HepG2 (cell line): ENCODE measurements at regions not wholly inside any gene's neighbourhood (a gene's known extent, or its start where the extent isn't known, plus 50 kb on each side); places are given as distances from the start of the nearest gene placed in this dataset.

Experiments
- ATAC-seq: fragments of 200-7000 bp; cut with Tn5 transposase; 3 replicates; pipeline ENCODE4 v1.9.1; 2020; ENCODE audit warnings: mild to moderate bottlenecking, moderate library complexity
- BruUV-seq: library from RNA; stranded (reverse); fragments of 400-500 nt; replicated peaks from 2 replicates; lab custom pipeline; 2021; lab: Mats Ljungman, UMichigan
- CTCF ChIA-PET: fragments of 300-600 bp; formaldehyde crosslinking; extraction: SDS; loops from one replicate; lab custom pipeline; 2021; ENCODE audit warnings: low total read pairs, inconsistent platforms, low intra/inter-chr PET ratio; lab: Yijun Ruan, JAX
- POLR2A ChIA-PET: fragments of 350-600 bp; sonication (Branson Sonifier 250); formaldehyde crosslinking; loops from one replicate; lab custom pipeline; 2020; ENCODE audit warnings: antibody characterized with exemption, inconsistent platforms; lab: Yijun Ruan, JAX
- DNase-seq: peaks from one replicate; pipeline ENCODE4 v3.0.0-alpha.2; 2015; ENCODE audit warnings: low spot score
- FAIRE-seq: peaks from 3 replicates; lab custom pipeline; 2011; peaks lifted over from hg19 to GRCh38; lab: Jason Lieb, UNC
- H2AFZ ChIP-seq: one replicate; pipeline ENCODE4 v1.6.1; 2011; ENCODE audit warnings: low read length, inconsistent platforms
- H3K27ac ChIP-seq: fragments of 300-600 bp; 3 replicates; pipeline ENCODE4 v1.8.0; 2011; ENCODE audit warnings: mixed run types, mild to moderate bottlenecking, mixed read lengths, low read length, inconsistent platforms; ENCODE audit not compliant: insufficient read depth; ENCODE audit errors: extremely low read length
- H3K27me3 ChIP-seq, 2 experiments: fragments of 200-600 bp in 1 of 2; 2 replicates in 1 of 2; 3 replicates in 1 of 2; pipeline versions ENCODE4 v1.6.0 to v1.8.0; 2011; ENCODE audit warnings: low read length in 2 of 2, mild to moderate bottlenecking in 2 of 2, moderate library complexity in 2 of 2, inconsistent platforms in 1 of 2; ENCODE audit not compliant: insufficient read depth in 2 of 2, control insufficient read depth in 1 of 2
- H3K36me3 ChIP-seq, 2 experiments: fragments of 200-600 bp in 1 of 2; replicated peaks in 1 of 2; 2 replicates in 1 of 2; 3 replicates in 1 of 2; pipeline versions ENCODE4 v1.5.1 to v1.8.0; 2011; ENCODE audit warnings: low read length in 2 of 2, inconsistent platforms in 1 of 2; ENCODE audit not compliant: insufficient read depth in 2 of 2, control insufficient read depth in 1 of 2
- H3K4me1 ChIP-seq: 2 replicates; pipeline ENCODE4 v1.5.1; 2012; ENCODE audit warnings: low read length, inconsistent platforms; ENCODE audit not compliant: insufficient read depth
- H3K4me2 ChIP-seq: 2 replicates; pipeline ENCODE4 v1.6.0; 2011; ENCODE audit warnings: low read depth, low read length, inconsistent platforms
- H3K4me3 ChIP-seq, 3 experiments: fragments of 200-600 bp in 1 of 3; sonication (generic), shearing (Covaris generic) in 1 of 3; replicated peaks in 1 of 3; 2 replicates each; pipeline ENCODE4 v1.5.1; 2011 to 2016; ENCODE audit warnings: low read length in 3 of 3, inconsistent platforms in 2 of 3, low read depth in 2 of 3, mild to moderate bottlenecking in 2 of 3, control low read depth in 1 of 3, mixed read lengths in 1 of 3; ENCODE audit not compliant: insufficient read depth in 1 of 3
- H3K79me2 ChIP-seq: one replicate; pipeline ENCODE4 v1.6.1; 2011; ENCODE audit warnings: low read length, inconsistent platforms; ENCODE audit not compliant: insufficient read depth
- H3K9ac ChIP-seq: 2 replicates; pipeline ENCODE4 v1.6.0; 2011; ENCODE audit warnings: mild to moderate bottlenecking, low read depth, low read length, inconsistent platforms; ENCODE audit not compliant: insufficient read depth
- H3K9me3 ChIP-seq: 2 replicates; pipeline ENCODE4 v1.5.1; 2012; ENCODE audit warnings: mild to moderate bottlenecking, low read length
- H4K20me1 ChIP-seq: 2 replicates; pipeline ENCODE4 v1.6.0; 2011; ENCODE audit warnings: inconsistent platforms, mild to moderate bottlenecking, low read length, moderate library complexity; ENCODE audit not compliant: insufficient read depth
- ARNT2 ChIP-seq: sonication (generic); formaldehyde crosslinking; IDR thresholded peaks from 2 replicates; pipeline ENCODE4 v1.8.0; 2022; ENCODE audit warnings: mild to moderate bottlenecking, low read depth, missing genetic modification reagents, moderate library complexity
- ATF7-NPFF ChIP-seq: sonication (generic); formaldehyde crosslinking; IDR thresholded peaks from 2 replicates; pipeline ENCODE4 v1.8.1; 2023; ENCODE audit warnings: mild to moderate bottlenecking, low read depth, missing genetic modification reagents, moderate library complexity
- KLF16 ChIP-seq, 2 experiments: sonication (generic) in 1 of 2; formaldehyde crosslinking in 1 of 2; IDR thresholded peaks; 2 replicates each; pipeline versions ENCODE4 v1.6.1 to v1.8.0; 2016 to 2023; ENCODE audit warnings: missing genetic modification reagents in 2 of 2, missing compliant biosample characterization in 1 of 2
- MED13 ChIP-seq: sonication (generic); formaldehyde crosslinking; IDR thresholded peaks from 2 replicates; pipeline ENCODE4 v1.5.0; 2020; ENCODE audit warnings: missing genetic modification reagents
- RCOR2 ChIP-seq: IDR thresholded peaks from 2 replicates; pipeline ENCODE4 v1.6.1; 2016; ENCODE audit warnings: missing biosample characterization, missing genetic modification reagents
- REPIN1 ChIP-seq: sonication (generic); formaldehyde crosslinking; IDR thresholded peaks from 2 replicates; pipeline ENCODE4 v1.8.0; 2022; ENCODE audit warnings: missing genetic modification reagents, low read depth, mild to moderate bottlenecking, borderline replicate concordance
- SMAD3 ChIP-seq: sonication (generic); formaldehyde crosslinking; IDR thresholded peaks from 2 replicates; pipeline ENCODE4 v1.4.0; 2020; ENCODE audit warnings: missing genetic modification reagents
- SP140L ChIP-seq: sonication (generic); formaldehyde crosslinking; IDR thresholded peaks from 2 replicates; pipeline ENCODE4 v1.4.0; 2020; ENCODE audit warnings: missing genetic modification reagents, borderline replicate concordance
- SP2 ChIP-seq: sonication (generic); formaldehyde crosslinking; IDR thresholded peaks from 2 replicates; pipeline ENCODE4 v1.5.1; 2020; ENCODE audit warnings: mild to moderate bottlenecking, missing genetic modification reagents
- ZFP36L1 ChIP-seq: sonication (generic); formaldehyde crosslinking; IDR thresholded peaks from 2 replicates; pipeline ENCODE4 v1.8.0; 2022; ENCODE audit warnings: mild to moderate bottlenecking, missing genetic modification reagents, moderate library complexity
- ZNF547 ChIP-seq: sonication (generic); formaldehyde crosslinking; IDR thresholded peaks from 2 replicates; pipeline ENCODE4 v1.5.1; 2020; ENCODE audit warnings: mild to moderate bottlenecking, missing genetic modification reagents
- ZNF607 ChIP-seq: sonication (generic); formaldehyde crosslinking; IDR thresholded peaks from 2 replicates; pipeline ENCODE4 v1.5.1; 2020; ENCODE audit warnings: missing genetic modification reagents, mild to moderate bottlenecking, borderline replicate concordance
- ZNF7 ChIP-seq: IDR thresholded peaks from 2 replicates; pipeline ENCODE4 v1.6.1; 2016; ENCODE audit warnings: missing biosample characterization, missing genetic modification reagents
- ZNF720 ChIP-seq: sonication (generic); formaldehyde crosslinking; IDR thresholded peaks from 2 replicates; pipeline ENCODE4 v1.4.0; 2020; ENCODE audit warnings: missing genetic modification reagents
- WGBS: methylation state at CpG from one replicate; pipeline ENCODE4 v1.1.6; 2017; ENCODE audit warnings: low lambda C conversion rate; 5-methylcytosine and 5-hydroxymethylcytosine counted together
- in situ Hi-C: cut with HindIII; loops from 2 replicates; pipeline ENCODE4 v1.10.0; 2017; ENCODE audit warnings: low pct_unique_long_range_greater_than_20kb; ENCODE audit not compliant: extremely low pct_ligation_motif_present
- intact Hi-C: fragments of 100-400 bp; cut with micrococcal nuclease; formaldehyde crosslinking; loops from one replicate; pipeline ENCODE4 v1.10.0; 2022; ENCODE audit not compliant: unreplicated experiment
- TF ChIP-seq, protein P1 (sequence below): IDR thresholded peaks from 2 replicates; pipeline ENCODE4 v1.6.1; 2018; ENCODE audit warnings: missing genetic modification reagents
- TF ChIP-seq, protein P2 (sequence below): IDR thresholded peaks from 2 replicates; pipeline ENCODE4 v1.6.1; 2016; ENCODE audit warnings: low read depth, borderline replicate concordance
- TF ChIP-seq, protein P3 (sequence below): IDR thresholded peaks from 2 replicates; pipeline ENCODE4 v1.6.1; 2016; ENCODE audit warnings: missing compliant biosample characterization, missing genetic modification reagents, borderline replicate concordance
- TF ChIP-seq, protein P4 (sequence below): sonication (generic); formaldehyde crosslinking; IDR thresholded peaks from 2 replicates; pipeline ENCODE4 v1.8.0; 2022; ENCODE audit warnings: missing genetic modification reagents, low read depth, mild to moderate bottlenecking, borderline replicate concordance

DNA sequence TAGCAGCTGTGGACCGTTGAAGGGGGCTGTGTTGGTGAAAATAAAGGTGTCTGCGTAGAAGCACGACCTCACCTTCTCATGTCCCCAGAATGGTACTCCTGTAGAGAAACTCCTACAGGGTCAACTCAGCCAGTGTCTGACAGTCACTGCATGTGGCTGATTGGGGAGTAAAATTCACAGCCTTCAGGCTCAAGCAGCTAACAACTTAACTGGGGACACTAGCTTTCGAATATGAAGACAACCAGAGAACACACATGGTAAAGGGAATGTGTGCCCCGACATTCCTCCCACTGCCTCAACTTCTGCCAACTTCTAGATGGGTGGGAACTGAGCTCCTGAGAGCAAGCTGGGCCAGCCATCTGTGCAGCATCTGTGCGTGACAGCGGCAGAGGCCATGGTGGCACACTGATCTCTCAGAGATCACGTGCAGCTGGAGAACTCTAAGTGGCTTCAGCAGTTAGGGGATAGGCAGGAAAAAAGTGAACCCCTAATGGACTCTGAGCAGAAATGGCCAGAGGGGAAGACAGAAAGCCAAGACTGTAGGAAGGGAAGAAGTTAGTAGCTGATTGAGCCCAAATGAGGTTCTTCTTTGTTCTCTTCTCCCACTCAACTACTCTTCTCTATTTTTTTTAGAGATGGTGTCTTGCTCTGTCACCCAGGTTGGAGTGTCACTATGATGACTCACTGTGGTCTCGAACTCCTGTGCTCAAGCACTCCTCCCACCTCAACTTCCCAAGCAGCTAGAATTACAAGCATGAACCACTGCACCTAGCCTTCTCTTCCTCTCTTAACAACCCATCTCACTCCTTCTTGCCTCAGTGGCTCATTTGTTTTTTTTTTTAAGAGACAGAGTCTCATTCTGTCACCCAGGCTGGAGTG, 280.8 kb downstream of the ZEB1 start:
- Histone ChIP-seq H3K4me2 (no peak overlapping the region), H4K20me1 (no peaks in the 10 kb centered on the region), H3K36me3 (no peaks in the 10 kb centered on the region), H3K4me1 (no peaks in the 10 kb centered on the region), H3K27ac (no peak overlapping the region), H3K9me3 (no peaks in the 10 kb centered on the region), H3K79me2 (no peaks in the 10 kb centered on the region), H3K27me3 (peaks cover 4 to 13% of the 10 kb centered on the region in 2 experiments; a peak in 3 of 5 replicates), H3K4me3 (no peak overlapping the region), H3K9ac (no peak overlapping the region), H2AFZ (no peak overlapping the region)
- ATAC-seq (no peak), DNase-seq (no peak), FAIRE-seq (no peak)
- intact Hi-C loops = no loop called here
- no TSS peak for BruUV-seq
- WGBS = 19% methylated on average over 9 of the region's 9 CpGs
- in situ Hi-C loops = no loop called here
- POLR2A ChIA-PET = no interaction called here
- CTCF ChIA-PET = no interaction called here
- TF ChIP-seq ZNF607 (CRISPR knock-in tag) (no peak), RCOR2 (CRISPR knock-in tag) (no peak), ZNF7 (CRISPR knock-in tag) (no peak), ZNF720 (CRISPR knock-in tag) (no peak), REPIN1 (CRISPR knock-in tag) (no peak), ARNT2 (no peak), SP2 (CRISPR knock-in tag) (no peak), MED13 (no peak), ZFP36L1 (CRISPR knock-in tag) (no peak), SMAD3 (no peak), ZNF547 (no peak), SP140L (CRISPR knock-in tag) (no peak), KLF16 (CRISPR knock-in tag; IDR thresholded peaks at IDR 0.05) (no peak), ATF7-NPFF (CRISPR knock-in tag) (no peak)
- TF ChIP-seq, protein P1, sequence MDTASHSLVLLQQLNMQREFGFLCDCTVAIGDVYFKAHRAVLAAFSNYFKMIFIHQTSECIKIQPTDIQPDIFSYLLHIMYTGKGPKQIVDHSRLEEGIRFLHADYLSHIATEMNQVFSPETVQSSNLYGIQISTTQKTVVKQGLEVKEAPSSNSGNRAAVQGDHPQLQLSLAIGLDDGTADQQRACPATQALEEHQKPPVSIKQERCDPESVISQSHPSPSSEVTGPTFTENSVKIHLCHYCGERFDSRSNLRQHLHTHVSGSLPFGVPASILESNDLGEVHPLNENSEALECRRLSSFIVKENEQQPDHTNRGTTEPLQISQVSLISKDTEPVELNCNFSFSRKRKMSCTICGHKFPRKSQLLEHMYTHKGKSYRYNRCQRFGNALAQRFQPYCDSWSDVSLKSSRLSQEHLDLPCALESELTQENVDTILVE (CRISPR knock-in tag) = no peak
- TF ChIP-seq, protein P2, sequence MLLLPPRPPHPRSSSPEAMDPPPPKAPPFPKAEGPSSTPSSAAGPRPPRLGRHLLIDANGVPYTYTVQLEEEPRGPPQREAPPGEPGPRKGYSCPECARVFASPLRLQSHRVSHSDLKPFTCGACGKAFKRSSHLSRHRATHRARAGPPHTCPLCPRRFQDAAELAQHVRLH (CRISPR knock-in tag) = no peak
- TF ChIP-seq, protein P3, sequence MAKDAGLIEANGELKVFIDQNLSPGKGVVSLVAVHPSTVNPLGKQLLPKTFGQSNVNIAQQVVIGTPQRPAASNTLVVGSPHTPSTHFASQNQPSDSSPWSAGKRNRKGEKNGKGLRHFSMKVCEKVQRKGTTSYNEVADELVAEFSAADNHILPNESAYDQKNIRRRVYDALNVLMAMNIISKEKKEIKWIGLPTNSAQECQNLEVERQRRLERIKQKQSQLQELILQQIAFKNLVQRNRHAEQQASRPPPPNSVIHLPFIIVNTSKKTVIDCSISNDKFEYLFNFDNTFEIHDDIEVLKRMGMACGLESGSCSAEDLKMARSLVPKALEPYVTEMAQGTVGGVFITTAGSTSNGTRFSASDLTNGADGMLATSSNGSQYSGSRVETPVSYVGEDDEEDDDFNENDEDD (CRISPR knock-in tag) = no peak
- TF ChIP-seq, protein P4, sequence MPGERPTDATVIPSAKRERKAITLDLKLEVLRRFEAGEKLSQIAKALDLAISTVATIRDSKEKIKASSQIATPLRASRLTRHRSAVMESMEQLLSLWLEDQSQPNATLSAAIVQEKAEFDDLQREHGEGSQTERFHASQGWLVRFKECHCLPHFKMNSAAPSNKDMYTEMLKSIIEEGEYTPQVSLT (CRISPR knock-in tag) = no peak
